DMS 273 treated with DMSO at 0.1 percent for 48 hours (cell line): ENCODE measurements at regions not wholly inside any gene's neighbourhood (a gene's known extent, or its start where the extent isn't known, plus 50 kb on each side); places are given as distances from the start of the nearest gene placed in this dataset.
A peak's percentile ranks its signal among the peaks of the same experiment; 100 is the strongest.
"Not testable (repeated sequence)": the region's sequence is repeated elsewhere in the genome, so short reads cannot be mapped to it uniquely, and the experiment has no call there.

Experiments
- DNase-seq: peaks from one replicate; lab custom pipeline; 2025; lab: John Stamatoyannopoulos, UW

- not testable (repeated sequence) for DNase-seq
Measured at GRCh38 chrX:31014474-31014873, 57.4 kb downstream of the FTHL17 start.

- DNase-seq, result no peak
Measured at GRCh38 chrX:31012509-31013025, 59.3 kb downstream of the FTHL17 start.

GRCh38 chrX:31007321-31007720 lies 64.5 kb downstream of the FTHL17 start:
- DNase-seq, result no peak

DNA sequence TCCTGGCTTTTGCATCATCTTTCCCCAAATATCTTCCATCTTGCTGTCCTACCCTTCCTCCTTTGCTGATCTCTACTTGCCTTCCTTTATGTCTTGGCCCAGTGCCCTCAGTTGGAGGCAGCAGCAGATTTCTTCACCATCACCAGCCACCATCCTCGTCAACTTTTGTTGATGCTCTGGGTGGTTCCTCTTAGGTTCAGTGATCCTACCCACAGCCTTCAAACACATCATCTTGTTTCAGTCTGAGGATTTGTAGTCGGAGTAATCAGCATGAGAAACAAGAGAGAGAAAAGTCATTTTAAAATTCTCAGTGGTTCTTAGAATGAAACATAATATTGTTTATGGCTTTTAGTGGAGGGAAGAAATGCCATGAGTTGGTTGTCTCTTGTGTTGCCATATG lies 65.8 kb downstream of the FTHL17 start:
- DNase-seq, result no peak

GRCh38 chrX:30997411-30997810 lies 74.4 kb downstream of the FTHL17 start:
- DNase-seq, result no peak

DNA sequence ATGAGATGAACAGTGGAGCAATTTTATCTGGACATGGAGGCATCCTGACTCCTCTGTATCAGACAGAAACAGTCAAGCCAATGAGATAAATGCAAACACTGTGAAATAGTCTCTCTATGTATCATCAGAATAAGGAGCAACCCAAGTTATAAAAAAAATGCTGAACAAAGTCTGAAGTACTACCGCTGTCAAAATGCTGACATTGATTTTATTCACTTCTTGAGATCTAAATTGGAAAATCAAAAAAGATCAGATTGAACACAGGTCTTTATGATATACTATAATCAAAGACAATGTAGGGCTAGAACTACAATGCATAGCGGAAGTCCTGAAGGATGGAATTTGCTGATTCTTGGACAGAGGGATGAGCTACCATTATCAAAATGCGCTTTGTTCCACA lies 76.1 kb downstream of the FTHL17 start:
- DNase-seq, result no peak

GRCh38 chrX:30995060-30995700 lies 76.7 kb downstream of the FTHL17 start:
- DNase-seq, result no peak

DNA sequence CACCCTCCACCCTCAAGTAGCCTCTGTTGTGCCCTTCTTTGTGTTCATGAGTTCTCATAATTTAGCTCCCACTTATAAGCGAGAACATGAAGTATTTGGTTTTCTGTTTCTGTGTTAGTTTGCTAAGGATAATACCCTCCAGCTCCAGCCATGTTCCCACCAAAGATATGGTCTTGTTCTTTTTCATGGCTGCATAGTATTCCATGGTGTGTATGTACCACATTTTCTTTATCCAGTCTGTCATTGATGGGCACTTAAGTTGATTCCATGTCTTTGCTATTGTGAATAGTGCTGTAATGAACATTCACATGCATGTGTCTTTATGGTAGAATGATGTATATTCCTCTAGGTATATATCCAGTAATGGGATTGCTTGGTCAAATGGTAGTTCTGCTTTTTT lies 77.8 kb downstream of the FTHL17 start:
- DNase-seq, result not testable (repeated sequence)

- no peak for DNase-seq
Measured at GRCh38 chrX:30992381-30992904, 79.4 kb downstream of the FTHL17 start.

DNA sequence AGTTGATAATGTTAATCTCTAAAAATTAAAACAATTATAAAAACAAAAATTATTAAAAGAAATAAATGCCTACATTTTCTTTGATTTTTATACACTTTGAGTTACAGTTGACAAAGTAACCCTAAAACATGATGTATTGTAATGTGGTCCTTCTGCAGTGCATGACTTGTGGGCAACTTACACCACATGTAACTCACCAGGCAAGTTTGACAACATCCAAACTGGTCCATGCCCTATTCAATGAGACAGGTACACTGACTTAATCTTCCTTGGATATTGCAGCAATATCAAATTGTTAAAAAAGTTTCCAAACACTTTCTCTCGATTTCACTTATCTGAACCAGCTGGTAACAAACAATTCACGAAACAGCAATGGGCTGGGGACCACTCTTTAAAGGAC lies 81.5 kb downstream of the FTHL17 start:
- DNase-seq, result no peak

DNA sequence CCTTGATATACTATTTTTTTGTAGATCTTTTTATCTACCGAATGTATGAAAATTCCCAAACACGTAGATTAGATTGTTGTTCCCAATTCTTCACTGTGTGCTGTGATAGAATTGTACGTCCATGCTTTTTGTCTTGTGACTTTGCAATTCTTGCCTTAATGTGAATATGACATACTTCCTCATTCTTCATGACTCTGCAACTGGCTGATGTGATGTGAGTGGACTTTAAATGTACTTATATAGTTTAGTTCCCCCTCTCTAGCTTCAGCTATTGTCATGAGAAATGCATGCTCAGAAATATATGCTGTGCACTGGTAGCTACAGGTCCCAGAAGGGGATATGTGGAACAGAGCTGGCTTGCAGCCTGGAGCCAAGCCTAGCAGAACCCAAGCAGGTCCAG lies 89.4 kb downstream of the FTHL17 start:
- no peak for DNase-seq

GRCh38 chrX:30981968-30982367 lies 89.9 kb downstream of the FTHL17 start:
- DNase-seq, result no peak

DNA sequence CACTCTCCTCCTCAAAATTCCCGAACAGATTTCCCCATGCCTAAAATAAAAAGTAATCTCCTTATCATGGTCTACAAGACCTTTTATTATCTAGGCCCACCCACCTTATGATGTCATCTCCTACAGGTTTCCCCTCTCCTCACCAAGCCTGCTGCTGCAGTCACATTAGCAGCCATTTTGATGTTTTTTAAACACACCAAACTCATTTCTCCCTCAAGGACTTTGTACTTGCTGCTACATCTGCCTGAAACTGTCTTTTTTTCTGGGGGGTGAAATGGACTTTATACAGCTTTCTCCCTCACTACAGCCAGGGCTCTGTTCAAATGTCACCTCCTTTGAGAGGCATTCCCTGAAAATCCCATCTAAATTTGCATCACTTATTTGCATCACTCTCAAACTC lies 90.2 kb upstream of the TAB3 start:
- DNase-seq, result no peak

DNA sequence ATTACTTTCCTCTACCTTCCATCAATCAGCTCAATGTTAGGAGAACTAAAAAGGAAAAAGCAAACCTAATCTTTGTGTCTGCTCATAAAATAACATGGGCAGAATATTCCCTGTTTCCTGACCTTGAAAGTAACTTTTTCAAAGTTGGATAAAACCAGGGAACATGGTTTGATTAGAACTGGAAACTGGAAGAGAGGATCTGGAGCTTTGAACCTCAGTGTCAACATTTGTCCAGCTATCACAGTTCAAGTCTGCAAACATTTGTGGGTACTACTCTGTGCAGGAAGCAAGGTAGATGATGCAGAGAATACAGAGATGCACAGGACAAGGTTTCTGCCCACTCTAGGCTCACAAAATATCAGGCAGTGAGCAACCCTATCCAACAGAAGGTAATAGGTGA lies 86.4 kb upstream of the TAB3 start:
- DNase-seq, result no peak

DNA sequence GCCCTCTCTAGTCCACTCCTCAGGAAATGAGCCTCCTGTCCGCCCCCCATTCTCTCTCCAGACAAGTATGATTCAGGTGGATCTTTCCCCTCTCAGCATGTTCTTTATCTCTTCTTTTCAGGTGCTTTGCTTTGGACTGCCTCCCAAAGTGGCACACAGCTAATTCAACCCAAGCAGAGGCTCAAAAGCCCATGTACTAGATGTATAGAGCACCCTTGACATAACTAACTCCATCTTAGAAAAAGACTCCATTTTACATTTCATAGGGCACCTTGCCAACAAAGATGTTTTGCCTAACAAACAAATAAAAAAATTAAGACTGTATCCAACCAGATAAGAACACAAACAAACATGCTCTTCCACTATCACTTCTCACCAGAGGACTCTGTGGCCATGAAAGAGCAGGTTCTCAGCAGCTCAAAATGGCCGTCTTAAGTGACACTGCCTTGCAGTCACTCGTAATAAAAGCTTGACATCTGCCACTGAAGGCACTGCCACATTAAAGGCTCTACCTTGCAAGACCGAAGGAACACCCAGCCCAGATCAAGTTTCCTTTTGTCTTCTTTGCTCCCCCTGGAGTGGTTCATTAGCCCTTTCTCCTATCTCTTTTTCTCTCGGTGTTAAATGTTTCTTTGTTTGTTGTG lies 84.9 kb upstream of the TAB3 start:
- DNase-seq, result no peak

DNA sequence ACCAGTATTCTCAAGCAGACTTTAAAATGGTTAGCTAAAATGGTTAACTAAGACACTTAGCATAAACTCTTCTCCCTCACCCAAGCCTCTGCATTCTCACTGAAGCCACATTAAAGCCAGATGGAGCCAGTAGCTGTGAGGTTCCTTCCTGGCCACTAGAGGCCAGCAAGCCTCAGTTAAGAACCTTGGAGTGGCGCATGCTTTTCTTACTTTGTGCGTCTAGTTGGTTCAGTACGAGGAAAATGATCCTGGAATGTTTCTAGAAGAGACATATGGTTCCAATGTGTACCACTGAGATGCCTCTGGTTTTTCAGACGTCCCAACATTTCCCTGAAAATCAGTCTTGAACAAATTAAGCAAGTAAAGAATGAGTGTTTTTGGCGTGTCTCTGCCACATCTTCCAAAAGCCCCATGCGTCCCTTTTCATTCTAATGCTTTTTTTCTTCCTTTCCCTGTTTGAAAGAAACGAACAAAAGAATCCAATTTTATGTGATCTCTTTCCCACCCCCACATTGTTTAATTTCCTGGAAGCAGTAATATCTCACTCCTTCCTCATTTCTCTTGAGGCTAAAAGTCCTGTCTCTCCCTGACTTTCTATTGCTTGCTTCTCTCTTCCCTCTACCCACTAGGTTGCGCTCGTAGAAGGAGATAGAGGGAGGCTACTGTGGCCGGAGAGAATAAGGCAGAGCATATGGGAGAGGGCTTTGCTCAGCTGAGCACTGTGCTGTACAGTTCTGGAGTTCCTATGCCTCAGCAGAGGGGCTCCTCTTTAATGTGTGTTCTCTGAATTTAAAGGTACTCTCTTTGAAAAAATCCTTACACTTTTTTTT lies 82.9 kb upstream of the TAB3 start:
- DNase-seq, result peak; percentile 14

GRCh38 chrX:30967516-30967915 lies 78.5 kb upstream of the TAB3 start:
- DNase-seq, result no peak

DNA sequence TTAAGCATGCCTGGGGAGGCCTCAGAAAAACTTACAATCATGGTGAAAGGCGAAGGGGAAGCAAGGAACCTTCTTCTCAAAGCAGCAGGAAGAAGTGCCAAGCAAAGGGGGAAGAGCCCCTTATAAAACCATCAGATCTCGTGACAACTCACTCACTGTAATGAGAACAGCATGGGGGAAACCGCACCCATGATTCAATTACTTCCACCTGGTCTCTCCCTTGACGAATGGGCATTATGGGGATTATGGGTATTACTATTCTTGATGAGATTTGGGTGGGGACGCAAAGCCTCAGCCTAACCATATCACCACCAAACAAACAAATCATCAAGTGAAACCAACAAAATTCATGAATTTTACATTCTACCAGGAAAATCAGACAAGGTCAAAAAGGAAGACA lies 76.7 kb upstream of the TAB3 start:
- no peak for DNase-seq

- no peak for DNase-seq
Measured at GRCh38 chrX:30961387-30962174, 72.5 kb upstream of the TAB3 start.

DNA sequence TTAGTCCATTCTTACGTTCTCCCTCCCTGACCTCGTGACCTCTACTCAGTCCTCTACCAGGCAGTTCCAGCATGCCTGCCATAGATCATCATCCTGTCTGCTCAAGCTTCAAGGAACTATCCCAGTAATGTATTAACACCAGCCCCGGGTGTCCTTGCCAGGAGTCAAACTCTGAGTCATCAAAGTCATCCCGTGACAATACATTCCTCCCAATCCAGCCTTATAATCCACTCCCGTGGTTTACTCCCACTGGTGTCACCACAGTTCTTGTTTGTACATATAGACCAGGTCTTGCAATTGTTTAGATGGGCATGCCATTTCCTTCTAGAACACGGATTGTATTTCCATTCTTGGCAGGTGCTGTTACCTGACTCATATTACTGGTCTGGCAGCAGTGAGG lies 68.7 kb upstream of the TAB3 start:
- no peak for DNase-seq

- DNase-seq, result no peak
Measured at GRCh38 chrX:30955687-30956086, 66.6 kb upstream of the TAB3 start.

DNA sequence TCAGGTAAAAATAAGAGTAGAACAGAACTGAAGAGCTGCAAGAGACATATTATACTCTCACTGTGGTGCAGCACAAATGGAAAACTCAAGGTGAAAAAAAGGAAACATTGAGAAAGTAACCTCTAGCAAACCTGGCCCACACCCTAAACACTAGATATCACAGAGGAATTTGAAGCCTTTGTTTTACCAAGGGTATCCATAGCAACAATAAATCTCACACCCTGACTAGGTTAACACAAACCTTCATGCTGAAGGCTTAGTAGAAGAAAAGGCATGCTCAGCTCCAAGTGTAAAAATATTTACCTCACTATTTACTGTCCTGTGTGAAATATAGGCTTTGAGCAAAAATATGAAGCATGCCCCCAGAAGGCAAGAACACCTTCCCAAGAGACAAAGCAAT lies 61.9 kb upstream of the TAB3 start:
- no peak for DNase-seq
